ENCODE measurements at regions not wholly inside any gene's neighbourhood (a gene's known extent, or its start where the extent isn't known, plus 50 kb on each side); places are given as distances from the start of the nearest gene placed in this dataset.

- TF ChIP-seq CTCF (IDR thresholded peaks at IDR 0.05) = no peak
- intact Hi-C loops (cut with DNase I) = no loop called here
- Histone ChIP-seq H3K4me1 (no peaks in the 10 kb centered on the region), H3K27ac (no peak overlapping the region), H3K9me3 (peaks cover 17% of the 10 kb centered on the region), H3K4me3 (no peak overlapping the region), H3K36me3 (ENCODE audit: insufficient read depth in 1 of 2, low read depth in 1 of 2) (no peaks in the 10 kb centered on the region), H3K27me3 (ENCODE audit: insufficient read depth in 3 of 3, low read length in 2 of 3) (peaks cover 0 to 5% (median 0%) of the 10 kb centered on the region in 3 donors)
- no peak for DNase-seq
- no peak for ATAC-seq
Measured at GRCh38 chr11:115017529-115017928, 339.2 kb downstream of the NXPE2 start.

- H3K4me3 ChIP-seq = no peak overlapping the region
- H3K36me3 ChIP-seq (ENCODE audit: insufficient read depth in 1 of 2, low read depth in 1 of 2) = no peaks in the 10 kb centered on the region
- H3K4me1 ChIP-seq = no peaks in the 10 kb centered on the region
- no peak for DNase-seq
- H3K27ac ChIP-seq = no peak overlapping the region
- H3K9me3 ChIP-seq = no peaks in the 10 kb centered on the region
- ATAC-seq = no peak
- no peaks in the 10 kb centered on the region for H3K27me3 ChIP-seq (ENCODE audit: insufficient read depth in 3 of 3, low read length in 2 of 3)
- no peak for TF ChIP-seq CTCF (IDR thresholded peaks at IDR 0.05)
- intact Hi-C loops (cut with DNase I) = no loop called here
Measured at GRCh38 chr11:115030166-115030565, 351.8 kb downstream of the NXPE2 start.

GRCh38 chr11:115036406-115037180, 358.3 kb downstream of the NXPE2 start:
- intact Hi-C loops (cut with DNase I) = no loop called here
- Histone ChIP-seq H3K4me1 (no peaks in the 10 kb centered on the region), H3K27me3 (ENCODE audit: insufficient read depth in 3 of 3, low read length in 2 of 3) (no peaks in the 10 kb centered on the region), H3K27ac (no peak overlapping the region), H3K9me3 (no peaks in the 10 kb centered on the region), H3K4me3 (no peak overlapping the region), H3K36me3 (ENCODE audit: insufficient read depth in 1 of 2, low read depth in 1 of 2) (no peaks in the 10 kb centered on the region)
- WGBS, 3 donors = 76 to 80% (median 76%) methylated on average over 7 of the region's 7 CpGs
- DNase-seq = no peak
- ATAC-seq = no peak
- no peak for TF ChIP-seq CTCF (IDR thresholded peaks at IDR 0.05)

DNA sequence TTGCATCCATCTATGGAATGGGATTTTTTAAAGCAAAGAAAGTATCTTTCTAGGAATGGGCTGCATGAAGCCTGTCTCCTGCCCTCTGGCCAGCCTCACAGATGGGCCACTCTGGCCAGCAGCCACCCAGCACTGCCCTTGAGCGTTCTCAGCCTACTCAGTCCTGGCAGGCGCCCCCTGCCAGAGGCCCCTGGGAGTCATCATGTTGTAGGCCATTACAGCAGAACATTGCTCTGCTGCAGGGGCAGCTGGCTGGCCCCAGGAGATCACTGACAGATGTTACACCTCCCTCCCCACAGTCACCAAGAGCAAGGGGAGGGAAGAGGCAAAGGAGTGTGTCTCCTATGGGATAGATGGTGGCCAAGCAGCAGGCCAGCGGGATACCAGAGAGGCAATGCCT, 363.7 kb downstream of the NXPE2 start:
- ATAC-seq (no peak), DNase-seq (no peak)
- H3K4me1 ChIP-seq = no peaks in the 10 kb centered on the region
- no peak for TF ChIP-seq CTCF (IDR thresholded peaks at IDR 0.05)
- H3K27ac ChIP-seq = no peak overlapping the region
- intact Hi-C loops (cut with DNase I) = no loop called here
- H3K36me3 ChIP-seq (ENCODE audit: insufficient read depth in 1 of 2, low read depth in 1 of 2) = no peaks in the 10 kb centered on the region
- no peak overlapping the region for H3K4me3 ChIP-seq
- H3K9me3 ChIP-seq = no peaks in the 10 kb centered on the region
- 38 to 45% (median 44%) methylated on average over 3 of the region's 3 CpGs for WGBS, 3 donors
- H3K27me3 ChIP-seq (ENCODE audit: insufficient read depth in 3 of 3, low read length in 2 of 3) = no peaks in the 10 kb centered on the region

DNA sequence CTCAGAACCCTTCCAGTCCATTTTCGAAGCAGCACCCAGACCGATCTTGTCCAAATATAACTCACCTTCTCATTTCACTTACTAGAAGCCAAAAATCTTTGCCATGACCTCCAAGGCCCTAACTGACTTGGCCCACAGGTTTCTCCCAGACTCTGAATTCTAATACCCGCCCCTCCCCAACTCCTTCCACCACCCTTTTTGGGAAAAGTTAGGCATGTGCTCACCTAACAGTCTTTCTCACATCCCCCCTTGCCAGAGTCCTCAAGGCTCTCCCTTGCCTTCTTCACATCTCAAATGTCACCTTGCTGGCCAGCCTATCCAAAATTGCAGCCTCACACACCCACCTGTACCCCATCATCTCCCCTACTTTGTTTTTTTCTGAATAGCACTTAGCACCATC, 369.3 kb downstream of the NXPE2 start:
- Histone ChIP-seq H3K9me3 (no peaks in the 10 kb centered on the region), H3K4me1 (no peaks in the 10 kb centered on the region), H3K4me3 (no peak overlapping the region), H3K36me3 (ENCODE audit: insufficient read depth in 1 of 2, low read depth in 1 of 2) (no peaks in the 10 kb centered on the region), H3K27ac (no peak overlapping the region), H3K27me3 (ENCODE audit: insufficient read depth in 3 of 3, low read length in 2 of 3) (no peaks in the 10 kb centered on the region)
- no peak for TF ChIP-seq CTCF (IDR thresholded peaks at IDR 0.05)
- DNase-seq = no peak
- intact Hi-C loops (cut with DNase I) = no loop called here
- WGBS, 3 donors = 50 to 75% (median 57%) methylated on average over 3 of the region's 3 CpGs
- no peak for ATAC-seq

Data from psoas muscle (tissue), 7 donors.